ENCODE measurements at regions not wholly inside any gene's neighbourhood (a gene's known extent, or its start where the extent isn't known, plus 50 kb on each side); places are given as distances from the start of the nearest gene placed in this dataset.
"Not testable (repeated sequence)": the region's sequence is repeated elsewhere in the genome, so short reads cannot be mapped to it uniquely, and the experiment has no call there.

DNA sequence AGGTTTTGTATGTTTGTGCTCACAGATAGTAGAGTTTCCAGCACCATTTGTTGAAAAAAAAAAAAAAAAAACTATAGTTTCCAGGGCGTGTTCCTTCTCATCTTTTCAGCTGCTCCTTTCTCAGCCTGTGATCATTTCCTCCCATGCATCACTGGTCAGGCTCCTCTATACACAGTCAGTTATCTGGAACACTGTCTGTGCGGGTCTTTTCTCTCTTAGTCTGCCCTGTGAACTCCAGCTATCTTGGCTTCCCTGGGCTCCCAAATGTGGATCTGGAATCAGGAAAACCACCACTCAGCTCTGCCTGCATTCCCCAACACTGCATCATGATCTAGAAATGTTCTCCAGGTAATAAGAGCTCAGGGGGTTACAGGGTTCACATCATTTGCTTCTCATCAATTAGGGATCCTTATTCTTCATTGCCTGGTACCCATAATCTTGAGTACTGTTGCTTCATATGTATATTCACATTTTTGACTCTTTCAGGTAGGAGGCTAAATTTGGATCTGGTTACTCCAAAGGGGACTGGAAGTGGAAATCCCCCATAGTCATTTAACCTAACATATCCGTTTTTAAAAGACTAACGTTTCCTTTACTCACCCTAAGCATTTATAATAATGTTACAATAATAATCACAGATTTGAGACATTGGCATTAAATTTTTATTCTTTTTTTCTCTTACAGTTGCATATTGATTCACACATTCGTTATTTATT is 221.8 kb upstream of the KLF3 start:
- no peak for DNase-seq

DNA sequence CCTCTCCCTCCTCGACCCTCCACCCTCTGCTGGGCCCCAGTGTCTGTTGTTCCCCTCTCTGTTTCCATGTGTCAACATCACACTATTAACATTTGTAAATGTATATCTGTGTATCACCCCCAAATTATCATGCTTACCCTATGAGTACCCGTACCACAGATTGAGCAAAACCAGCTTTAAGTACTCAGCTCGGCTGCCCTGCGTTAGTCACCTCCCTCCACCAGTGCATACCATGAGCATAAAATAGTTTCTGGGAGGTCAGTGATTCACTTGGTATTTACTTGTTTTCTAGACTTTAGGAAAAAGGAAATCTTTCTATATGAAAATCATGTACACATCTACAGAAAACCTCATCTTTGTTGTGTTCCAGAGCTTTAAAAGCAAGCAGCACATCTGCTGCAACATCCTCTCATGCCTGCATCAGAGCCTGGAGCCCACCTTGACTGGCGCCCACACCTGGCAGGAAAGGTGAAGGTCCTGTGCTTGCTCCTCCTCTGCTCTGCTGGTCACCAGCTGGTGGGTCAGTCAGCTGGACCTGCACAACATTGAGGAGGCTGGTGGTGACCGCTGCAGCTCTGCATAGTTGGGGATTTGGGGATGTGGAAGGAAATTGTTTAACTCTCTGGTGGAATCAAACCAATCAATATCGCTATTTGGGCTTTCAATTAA is 214.4 kb upstream of the KLF3 start:
- DNase-seq, result no peak

DNA sequence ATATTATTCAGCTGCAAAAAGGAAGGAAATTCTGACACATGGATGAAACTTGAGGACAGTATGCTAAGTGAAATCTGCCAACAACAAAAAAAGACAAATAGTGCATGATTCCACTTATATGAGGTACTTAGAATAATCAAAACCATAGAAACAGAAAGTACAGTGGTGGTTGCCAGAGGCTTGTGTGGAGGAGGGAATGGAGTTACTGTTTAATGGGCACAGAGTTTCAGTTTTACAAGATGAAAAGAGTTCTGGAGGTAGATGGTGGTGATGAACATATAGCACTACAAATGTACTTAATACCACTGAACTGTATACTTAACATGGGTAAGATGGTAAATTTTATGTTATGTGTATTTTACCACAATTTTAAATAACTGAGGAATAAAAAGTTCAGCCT is 212.0 kb upstream of the KLF3 start:
- no peak for DNase-seq

DNA sequence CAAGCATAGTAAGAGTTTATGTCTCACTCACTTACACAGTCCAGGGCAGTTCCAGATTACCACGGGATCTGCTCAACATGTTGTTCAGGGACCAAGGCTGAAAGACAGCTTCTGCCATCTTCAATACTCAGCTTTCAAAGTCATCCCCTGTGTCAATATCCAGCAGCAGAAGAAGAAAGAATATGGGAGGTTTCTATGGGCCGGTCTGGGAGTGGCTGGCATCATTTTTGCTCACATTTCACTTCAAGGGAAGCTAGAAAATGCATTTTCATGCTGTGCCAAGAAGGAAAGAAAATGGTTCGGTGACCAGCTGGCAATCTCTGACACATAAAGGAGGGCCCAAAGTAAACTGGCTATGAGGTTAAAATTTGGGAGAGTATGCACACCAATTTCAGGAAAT is 211.5 kb upstream of the KLF3 start:
- DNase-seq, result no peak

DNA sequence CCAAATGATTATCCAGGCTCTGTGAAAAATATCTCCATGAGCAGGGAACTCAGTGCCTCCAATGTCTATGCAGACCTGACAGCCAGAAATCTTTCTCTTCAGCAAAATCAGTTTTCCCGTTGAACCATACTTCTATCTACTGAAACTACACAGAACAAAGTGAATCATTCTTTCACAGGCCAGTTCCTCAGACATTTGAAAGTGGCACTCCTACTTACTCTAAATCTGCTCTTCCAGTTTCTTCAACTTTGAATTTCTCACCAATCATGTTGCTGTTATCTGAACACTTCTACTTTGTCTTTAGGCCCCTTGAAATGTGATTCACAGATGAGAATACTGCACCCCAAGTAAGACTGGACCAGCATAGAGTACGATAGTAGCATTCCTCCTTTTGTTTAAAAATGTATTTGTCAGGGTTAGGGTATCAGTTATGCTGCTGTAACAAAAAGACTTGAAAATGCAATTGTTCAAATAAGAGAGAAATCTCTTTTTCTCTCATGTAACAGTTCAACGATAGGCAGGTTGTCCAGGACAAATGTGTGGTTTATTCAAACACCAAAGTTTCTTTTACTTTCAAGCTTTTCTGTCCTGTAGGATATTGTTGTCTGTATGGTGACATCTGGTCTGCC is 210.6 kb upstream of the KLF3 start:
- DNase-seq, result no peak

DNA sequence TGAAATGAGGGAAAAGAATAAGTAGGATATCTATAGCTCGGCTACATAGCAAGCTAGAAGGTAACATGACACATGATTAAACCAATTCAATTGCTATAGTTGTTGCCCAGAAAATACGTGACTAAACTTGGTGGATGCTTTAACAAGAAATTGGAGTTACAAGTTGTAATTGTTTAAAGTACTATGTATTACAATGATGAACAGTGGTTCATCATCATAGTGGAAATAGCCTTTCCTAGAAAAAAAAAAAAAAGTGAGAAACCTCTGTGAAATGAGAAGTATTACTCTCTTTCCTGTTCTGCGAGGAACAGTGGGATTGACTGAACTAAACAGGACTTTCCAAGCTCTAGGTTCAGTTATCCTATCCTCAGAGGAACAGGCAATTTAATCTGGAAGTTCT is 209.7 kb upstream of the KLF3 start:
- no peak for DNase-seq

DNA sequence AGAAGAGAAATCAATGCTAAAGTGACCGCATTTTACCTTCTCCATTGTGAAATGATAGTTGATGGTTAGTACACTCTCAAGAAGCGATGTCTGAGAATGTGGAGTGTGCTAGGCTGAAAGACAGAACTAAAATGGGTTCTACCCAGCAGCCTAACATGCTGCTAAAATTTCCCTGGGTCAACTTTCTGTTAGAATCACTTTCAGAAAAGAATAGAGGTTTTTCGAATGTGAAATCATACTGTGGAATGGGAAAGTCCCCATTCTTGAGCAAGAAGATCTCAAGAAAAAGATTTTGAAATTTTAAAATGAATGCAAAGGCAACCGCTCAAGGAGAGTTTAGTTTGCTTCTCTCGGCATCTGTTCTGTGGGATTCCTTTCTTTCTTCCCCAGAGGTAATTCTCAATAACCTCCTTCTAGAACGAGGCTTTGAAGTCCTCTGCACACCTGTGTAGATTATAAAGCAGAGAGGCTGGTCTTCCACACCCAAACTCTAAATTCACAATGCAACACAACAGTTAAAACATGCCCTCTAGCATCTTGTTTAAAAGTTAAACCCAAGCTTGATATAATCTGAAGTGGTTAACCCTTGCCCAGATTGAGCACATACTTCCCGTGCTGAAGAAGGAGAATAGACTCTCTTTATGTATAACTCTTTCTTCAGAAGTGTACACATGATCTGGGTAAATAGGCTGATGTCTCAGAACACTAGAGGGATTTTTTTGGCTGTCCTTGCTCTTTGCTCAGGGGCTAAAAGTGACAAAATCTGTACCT is 208.7 kb upstream of the KLF3 start:
- no peak for DNase-seq

DNA sequence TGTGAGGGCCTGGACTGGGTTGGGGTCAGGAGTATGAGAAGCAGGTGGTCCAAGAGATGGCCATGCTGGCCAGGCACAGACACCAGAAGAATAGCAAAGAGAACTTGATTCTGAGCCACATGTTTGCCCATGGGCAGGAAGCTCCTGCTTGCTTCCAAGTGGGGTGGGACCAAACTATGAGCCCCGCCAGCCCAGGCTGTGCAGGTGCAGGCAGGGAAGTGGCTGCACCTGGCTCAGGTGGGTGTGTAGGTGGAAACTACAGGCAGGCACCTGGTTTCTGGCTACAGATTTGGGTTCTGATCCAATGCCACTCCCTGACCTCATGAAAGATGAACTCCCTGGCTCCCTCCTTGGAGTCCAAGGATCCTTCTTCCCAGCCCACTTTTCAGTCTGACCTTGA is 207.9 kb upstream of the KLF3 start:
- no peak for DNase-seq

DNA sequence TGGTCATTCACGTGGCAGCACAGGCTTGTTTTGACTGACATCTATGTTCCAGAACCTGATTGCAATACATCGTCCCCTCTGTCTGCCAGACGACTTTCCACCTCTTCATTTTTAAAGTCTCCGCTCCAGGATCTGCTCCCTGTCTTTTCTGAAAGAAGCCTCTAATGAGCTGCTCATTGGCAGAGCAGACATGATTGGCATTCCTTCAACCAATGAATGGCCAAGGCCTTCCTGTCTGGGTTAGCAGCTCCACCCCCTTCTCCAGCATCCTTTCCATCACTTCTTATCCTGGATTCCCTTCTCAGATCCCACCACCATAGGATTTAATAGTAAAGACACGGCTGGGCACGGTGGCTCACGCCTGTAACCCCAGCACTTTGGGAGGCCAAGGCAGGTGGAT is 202.7 kb upstream of the KLF3 start:
- no peak for DNase-seq

DNA sequence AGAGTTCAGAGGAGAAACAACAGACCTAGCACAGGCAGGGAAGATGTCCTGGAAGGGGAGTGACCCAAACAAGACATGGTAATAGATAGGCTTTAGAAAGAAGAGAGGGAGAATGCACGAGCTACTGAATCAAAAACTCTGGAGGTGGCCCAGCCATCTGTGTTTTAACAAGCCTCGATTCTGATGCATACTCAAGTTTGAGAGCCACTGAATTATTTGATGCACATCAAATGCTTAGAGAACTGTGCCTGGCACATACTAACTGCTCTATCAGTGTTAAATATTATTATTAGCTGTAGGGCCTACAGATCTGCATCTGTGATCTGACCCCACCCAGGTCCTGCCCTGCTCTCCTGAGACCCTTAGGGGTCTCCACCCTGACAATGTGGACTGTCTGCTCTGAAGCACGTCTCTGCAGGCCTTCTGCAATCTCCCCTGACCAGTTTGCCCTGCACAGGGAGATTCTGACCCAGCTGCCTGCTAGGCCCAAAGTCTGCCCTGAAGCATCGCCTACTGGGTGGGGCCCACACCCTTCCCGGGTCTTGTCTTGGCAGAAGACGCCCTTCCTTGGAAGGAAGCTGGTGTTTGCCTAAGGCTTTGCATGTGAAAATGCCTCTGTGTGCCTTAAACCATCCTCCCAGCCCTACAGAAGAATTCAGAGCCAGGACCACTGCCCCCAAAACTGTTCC is 201.5 kb upstream of the KLF3 start:
- DNase-seq, result no peak

DNA sequence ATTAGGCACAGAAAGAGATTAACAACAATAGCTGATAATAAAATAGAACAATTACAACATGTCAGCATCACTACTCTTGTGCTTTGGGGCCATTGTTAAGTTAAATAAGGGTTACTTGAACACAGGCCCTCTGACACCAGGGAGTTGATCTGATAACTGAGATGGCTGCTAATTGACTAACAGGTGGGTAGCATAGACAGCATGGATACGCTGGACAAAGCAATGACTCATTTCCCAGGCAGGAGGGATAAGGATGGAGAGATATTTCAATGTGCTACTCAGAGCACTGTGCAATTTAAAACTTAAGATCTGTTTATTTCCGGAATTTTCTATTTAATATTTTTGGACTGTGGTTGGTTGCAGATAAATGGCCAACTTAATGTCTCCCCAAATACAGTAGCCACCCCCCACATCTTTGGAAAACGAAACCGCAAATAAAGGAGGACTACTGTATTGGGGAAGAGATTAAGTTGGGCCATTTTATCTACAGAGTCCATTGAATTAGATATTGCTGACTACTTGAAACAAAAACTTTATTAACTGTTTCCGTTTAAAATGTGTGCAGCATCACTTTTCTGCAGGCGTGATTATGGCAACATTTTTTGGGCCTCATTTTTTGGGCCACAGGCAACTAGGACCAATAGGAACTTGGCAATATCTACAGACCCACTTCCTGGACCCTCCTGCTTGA is 200.6 kb upstream of the KLF3 start:
- no peak for DNase-seq

DNA sequence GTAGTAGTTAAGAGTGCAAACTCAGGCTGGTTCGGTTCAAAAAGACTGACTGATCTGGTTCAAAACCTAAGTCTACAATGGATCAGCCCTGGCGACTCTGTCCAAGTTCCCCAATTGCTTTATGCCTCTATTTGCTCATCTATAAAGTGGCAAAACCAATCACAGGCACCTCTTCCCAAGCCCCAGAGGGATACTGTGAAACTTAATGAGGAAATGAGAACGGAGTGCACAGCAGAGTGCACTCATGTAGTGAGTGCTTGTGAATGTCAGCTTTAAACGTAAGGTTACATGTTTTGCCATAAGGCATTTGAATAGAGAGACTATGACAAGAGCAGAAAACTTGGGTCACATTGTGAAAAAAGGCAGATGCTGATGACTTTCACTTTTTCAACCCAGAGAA is 199.7 kb upstream of the KLF3 start:
- DNase-seq, result no peak

DNA sequence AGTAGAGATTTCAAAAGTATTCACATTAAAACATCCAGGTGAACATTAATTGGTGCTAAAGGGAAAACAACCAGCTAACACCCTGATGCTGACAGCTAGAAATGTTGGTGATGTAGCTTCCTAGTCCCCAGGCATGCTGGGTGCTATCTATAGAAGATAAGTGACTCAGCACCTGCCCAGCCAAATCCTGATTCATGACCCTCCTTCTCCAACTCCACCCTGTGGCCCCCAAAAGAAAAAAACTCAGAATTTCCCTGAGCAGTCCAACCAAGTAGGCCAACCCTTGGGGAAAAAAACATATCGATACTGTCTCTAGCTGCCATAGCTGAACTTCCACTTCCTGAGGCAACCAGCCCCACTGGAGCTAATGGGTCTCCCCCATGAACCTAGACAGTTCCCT is 197.6 kb upstream of the KLF3 start:
- DNase-seq, result no peak

DNA sequence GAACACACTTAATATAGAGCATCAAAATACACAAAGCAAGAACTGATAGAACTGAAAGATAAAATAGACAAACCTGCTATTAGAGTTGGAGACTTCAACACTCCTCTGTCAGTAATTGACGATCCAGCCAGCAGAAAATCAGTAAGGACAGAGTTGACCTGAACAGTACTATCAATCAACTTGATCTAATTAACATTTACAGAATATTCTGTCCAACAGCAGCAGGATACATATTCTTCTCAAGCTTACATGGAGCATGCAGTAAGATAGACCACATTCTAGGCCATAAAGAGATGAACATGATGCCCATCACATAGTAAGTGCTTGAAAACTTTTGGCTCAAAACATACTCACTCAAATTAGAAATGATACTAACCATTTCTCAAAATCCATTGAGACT is 196.7 kb upstream of the KLF3 start:
- DNase-seq, result no peak

DNA sequence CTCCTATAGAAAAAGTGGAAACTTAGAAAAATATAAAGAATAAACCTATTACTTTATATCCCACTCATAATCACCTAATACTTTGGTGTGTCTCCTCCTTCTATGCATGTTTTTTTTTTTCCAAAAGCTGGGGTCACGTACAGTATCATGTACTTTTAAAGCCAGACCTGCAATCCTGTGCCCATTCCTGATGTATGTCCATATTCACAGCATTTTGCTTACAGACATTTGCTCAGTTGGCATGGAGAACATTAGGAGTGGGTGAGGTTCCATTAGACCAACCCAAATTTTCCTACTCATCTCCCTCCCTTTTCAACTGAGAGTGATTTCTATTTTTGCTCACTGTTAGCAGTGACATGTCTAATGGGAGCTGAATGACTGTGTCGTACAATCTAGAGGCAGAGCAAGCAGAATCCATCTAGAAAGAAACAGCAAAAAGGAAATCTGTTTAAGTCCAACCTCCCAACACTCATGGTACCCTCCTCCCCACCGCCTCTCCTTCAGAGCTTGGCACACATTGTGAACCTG is 195.6 kb upstream of the KLF3 start:
- no peak for DNase-seq

DNA sequence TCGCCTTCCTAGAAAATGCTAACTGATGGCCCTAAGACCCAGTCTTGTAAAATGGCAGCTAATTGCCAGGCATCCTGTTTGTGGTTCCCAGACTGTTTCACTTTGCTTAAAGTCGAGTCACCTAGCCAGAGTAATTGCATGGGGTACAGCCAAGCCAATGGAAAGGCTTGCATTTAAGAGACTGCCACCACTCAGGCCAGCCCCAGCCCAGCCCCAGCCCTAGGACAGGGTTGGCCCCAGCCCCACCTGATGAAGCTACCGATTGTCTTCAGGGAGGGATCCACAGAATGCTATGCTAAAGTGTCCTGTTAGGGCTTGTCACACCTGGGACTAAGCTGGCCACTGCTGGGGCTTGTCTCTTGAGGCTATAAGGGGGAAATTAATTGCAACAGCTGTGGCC is 194.6 kb upstream of the KLF3 start:
- DNase-seq, result no peak

DNA sequence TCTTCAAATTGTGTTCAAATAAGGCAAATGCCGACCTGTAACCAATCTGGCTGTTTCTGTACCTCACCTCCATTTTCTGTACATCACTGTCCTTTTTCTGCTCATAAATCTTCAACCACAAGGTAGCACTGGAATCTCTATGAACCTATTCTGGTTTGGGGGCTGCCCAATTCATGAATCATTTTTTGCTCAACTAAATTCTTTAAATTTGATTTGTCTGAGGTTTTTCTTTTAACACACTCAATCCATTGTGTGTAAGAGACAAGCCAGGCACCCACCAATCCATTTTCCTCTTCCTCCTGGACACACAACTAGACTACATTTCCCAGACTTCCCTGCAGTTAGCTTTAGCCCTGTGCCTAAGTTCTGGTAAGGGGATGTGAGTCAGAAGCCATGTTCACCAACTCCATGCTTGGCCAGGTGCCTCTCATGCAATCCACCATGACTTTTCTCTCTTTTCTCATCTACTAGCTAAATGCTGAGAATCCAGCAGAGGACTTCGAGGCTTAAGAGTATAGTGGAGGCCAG is 193.2 kb upstream of the KLF3 start:
- no peak for DNase-seq

DNA sequence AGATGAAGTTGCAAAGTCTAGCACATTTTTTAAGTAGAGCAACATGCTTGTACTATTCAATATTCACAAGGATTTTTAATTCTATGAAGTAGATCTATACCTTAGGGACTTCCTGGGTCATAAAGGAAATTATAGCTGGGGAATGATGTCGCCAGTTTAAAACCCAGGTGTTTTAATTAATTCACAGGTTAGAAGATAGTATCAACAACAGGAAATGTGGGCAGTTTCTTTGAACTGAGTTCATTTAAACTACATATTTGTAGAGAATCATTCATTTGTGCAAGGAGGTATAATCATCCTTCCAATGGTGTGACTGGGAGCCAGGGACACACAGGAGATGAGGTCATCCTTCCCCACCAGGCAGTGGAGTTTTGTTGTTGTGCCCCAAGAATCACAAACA is 181.3 kb upstream of the KLF3 start:
- no peak for DNase-seq

DNA sequence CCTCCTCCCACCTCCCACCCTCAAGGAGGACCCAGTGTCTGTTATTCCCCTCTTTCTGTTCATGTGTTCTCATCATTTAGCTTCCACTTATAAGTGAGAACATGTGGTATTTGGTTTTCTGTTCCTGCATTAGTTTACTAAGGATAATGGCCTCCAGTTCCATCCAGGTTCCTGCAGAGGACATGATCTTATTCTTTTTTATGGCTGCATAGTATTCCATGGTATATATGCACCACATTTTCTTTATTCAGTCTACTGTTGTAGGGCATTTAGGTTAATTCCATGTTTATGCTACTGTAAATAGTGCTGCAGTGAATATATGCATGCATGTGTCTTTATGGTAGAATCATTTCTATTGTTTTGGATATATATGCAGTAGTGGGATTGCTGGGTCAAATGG is 180.4 kb upstream of the KLF3 start:
- DNase-seq, result not testable (repeated sequence)

DNA sequence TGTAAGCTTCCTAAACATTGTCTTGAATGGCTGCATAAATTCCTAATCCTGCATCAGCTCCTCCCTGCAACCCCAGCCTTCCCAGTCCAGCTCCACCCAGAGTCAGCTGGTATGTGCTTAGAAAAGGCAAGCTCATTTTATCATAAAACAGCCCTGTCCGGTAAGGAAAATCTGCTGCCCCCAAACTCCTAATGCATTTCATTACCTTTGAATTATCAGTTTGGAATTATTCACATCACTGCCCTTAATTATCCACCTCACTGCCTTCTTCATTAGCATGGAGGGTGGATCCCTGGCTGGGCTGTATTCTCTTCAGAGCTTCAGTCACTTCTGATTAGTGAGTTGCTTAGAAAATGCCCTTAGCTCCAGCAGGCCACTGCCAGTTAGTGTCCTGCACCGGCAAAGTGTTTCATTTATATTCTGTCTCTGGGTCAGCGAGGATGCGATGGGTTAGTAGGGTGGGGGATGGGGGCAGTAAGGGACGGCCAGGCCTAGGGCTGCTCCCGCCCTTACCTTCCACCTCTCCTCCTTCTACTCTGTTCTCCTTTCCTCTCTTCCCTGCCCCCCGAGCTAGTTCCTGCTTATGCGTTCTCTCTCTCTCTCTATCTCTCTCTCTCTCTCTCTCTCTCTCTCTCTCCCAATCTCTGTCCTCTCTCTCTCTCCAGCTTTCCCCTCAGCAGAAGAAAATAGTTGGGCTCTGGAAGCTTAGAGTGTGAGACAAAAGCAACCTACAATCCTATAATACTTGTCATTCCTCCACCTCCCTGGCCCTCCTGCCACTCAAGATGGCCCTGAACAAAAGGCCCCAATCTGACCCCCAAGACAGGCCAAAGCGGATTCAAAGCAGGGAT is 174.8 kb upstream of the KLF3 start:
- no peak for DNase-seq

Data from activated T-cell treated with anti-CD3 and anti-CD28 coated beads for 4 hours (primary cell).